ENCODE measurements at regions not wholly inside any gene's neighbourhood (a gene's known extent, or its start where the extent isn't known, plus 50 kb on each side); places are given as distances from the start of the nearest gene placed in this dataset.

GRCh38 chr9:82552784-82553183 is 510.2 kb downstream of the RASEF start:
- no peak for DNase-seq (ENCODE audit: low read depth)

GRCh38 chr9:82553654-82554366 is 509.1 kb downstream of the RASEF start:
- DNase-seq (ENCODE audit: low read depth), result no peak

GRCh38 chr9:82554381-82554780 is 508.6 kb downstream of the RASEF start:
- no peak for DNase-seq (ENCODE audit: low read depth)

DNA sequence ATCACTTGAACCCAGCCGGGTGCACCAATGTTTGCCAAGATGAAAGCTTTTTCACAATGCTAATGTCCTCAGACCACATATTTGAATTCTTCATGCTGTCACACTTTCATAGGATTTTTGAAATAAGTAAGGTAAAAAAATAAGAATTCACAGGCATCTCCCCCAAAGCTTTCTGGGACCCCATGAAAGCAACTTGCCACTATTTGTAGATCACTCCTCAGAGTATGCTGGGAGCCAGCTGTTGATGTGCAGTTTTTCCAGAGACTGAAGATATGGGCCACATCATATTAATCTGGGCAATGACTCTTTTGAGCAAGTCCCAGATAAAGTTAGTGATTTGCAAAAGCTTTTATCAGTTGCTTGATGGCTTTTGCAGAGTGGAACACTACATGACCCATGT is 507.9 kb downstream of the RASEF start:
- no peak for DNase-seq (ENCODE audit: low read depth)

- DNase-seq (ENCODE audit: low read depth), result no peak
Observed at GRCh38 chr9:82555431-82556051, 507.4 kb downstream of the RASEF start.

GRCh38 chr9:82558346-82558745 is 504.6 kb downstream of the RASEF start:
- no peak for DNase-seq (ENCODE audit: low read depth)

DNA sequence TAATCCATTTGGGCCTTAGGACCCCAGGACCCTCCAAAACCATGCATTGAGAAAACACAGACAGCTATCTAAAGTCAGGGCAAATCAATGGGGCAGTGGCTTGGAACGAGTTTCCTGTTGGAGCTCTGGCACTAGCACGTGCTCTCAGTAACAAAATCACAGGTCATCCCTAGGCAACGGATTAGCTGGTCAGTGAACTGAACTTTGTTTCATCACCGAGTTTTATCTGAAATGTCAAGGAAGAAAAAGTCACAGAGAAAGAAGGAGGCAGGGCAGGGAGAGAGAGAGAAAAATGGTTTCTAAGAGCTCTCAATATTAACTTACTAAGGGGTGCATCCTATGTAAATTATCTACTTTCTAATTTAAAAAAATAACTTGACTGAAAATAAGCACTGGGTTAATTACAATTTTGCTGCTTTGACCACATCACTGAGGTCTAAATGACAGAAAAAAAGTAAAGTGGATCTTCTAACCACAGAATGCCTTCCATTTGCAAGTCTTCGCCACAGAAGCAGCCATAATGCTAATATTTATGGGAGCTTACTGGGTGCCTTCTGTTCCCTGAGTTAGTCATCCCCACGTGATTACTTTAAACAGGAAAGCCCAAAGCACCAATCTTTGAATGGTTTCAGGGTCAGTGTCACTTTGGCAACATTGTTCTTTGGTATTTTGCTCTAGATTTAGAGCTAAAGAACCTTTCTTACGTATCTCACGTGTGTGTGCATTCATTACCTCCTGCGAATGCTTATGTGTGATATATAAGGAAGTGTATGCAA is 503.9 kb downstream of the RASEF start:
- no peak for DNase-seq (ENCODE audit: low read depth)

GRCh38 chr9:82560036-82560435 is 502.9 kb downstream of the RASEF start:
- no peak for DNase-seq (ENCODE audit: low read depth)

DNA sequence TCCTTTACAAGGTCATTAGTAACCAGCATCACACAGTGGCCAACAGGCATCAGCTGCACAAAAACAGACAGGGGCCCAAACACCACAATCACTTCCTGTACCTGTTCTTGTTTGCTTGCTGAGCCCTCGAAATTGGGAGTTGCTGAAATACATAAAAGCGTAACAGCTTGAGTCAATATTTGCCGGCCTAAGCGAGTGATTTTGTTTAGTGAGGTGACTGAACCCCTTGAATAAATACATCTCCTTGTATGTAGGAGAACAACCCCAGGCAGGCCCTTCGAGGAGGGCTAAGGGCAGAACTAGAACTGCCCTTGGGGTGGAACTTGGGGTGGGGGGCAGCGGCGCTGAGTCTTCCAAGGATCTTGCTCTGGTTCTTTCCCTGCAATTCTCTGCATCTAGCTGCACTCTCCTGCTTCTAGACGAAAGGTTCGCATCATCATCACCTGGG is 502.5 kb downstream of the RASEF start:
- no peak for DNase-seq (ENCODE audit: low read depth)

GRCh38 chr9:82563094-82563493 is 499.8 kb downstream of the RASEF start:
- no peak for DNase-seq (ENCODE audit: low read depth)

GRCh38 chr9:82563841-82564240 is 499.1 kb downstream of the RASEF start:
- DNase-seq (ENCODE audit: low read depth), result no peak

DNA sequence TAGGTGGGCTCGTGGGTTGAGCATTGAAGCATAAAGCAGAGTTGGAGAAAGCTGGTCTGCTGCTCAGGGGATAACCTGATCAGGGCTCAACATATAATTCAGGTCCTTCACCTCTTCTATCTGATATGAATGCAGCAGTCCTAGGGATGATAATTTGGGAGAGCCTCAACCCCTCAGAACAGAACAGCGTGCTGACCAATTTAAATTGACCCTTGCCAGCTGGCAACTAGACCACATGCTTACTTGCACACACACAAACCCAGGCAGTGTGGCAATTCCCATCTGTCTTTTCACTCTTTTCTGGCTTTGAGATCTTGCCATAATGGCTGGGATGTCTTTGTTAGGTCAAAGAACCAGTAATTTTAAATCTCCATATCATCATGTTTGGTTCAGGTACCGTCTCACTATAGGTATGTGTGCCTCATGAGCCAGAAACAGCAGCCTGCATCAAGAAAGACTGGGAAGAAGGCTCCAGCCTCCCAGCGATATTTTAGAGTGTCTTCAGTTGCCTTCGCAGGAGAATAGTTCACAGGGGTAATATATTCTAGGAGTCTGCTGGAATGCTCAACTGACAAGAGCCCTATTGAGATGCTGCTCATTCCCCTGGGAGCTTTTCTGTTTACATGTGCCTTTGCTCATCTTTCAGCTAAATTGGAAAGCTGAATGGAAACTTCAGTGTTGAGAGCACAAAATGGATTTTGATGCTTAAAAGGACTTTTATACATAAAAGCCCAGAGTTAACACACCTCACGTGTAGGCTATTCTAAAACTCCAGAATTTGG is 497.6 kb downstream of the RASEF start:
- DNase-seq (ENCODE audit: low read depth), result peak; percentile 21

DNA sequence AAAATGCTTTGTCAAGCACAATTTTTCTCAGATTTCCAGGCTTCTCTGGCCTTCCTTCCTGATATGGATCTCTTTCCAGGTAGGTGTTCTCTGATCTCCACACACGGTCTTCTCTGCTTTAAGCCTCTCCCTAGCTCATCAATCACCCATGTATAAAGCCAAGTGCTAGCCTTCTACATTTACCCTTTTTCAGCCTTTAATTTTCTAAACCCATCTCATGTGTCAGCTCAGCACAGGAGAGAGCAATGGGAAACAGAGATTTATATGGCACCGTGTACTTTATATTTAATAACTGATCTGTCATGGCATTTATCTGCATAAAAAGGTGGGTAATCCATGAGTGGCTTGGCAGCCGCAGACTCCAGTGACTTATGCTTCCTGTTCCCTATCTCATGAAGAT is 495.0 kb downstream of the RASEF start:
- DNase-seq (ENCODE audit: low read depth), result no peak

DNA sequence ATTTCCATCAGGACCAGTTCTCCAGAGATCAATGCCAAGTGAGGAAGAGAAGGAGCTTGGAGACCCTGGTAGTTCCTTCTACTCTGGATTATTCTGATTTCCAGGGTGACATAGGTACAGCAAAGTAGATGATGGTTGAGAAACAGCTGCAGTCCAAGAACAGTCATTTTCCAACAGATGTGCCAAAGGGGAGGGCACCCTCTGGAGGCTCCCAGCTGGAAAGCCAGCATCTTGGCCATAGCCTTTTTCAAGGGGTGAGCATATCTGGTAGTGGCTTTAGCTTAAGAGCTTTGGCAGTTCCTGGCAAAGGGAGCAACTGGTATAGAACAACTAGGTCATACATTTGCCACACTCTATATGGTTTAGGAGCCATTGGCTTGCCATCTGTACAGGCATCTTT is 492.7 kb downstream of the RASEF start:
- peak; percentile 11 for DNase-seq (ENCODE audit: low read depth)

DNA sequence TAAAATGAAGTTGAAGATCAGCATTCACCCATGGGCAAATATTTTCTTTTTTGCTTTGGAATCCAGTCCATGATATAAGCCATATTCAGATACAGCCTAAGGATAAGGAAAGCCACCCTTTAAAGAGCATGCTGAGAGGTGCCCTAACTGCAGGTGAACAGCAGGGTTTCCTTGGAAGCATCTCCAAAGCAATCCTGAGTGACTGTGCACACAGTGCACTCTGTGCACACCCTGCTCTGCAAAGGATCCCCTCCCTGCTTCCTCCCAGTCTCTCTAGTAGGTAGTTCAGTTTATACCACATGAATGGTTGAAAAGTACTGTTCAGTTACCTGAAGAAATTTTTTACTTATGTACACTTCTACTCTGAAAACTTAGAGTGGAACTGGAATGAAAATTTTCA is 491.4 kb downstream of the RASEF start:
- no peak for DNase-seq (ENCODE audit: low read depth)

DNA sequence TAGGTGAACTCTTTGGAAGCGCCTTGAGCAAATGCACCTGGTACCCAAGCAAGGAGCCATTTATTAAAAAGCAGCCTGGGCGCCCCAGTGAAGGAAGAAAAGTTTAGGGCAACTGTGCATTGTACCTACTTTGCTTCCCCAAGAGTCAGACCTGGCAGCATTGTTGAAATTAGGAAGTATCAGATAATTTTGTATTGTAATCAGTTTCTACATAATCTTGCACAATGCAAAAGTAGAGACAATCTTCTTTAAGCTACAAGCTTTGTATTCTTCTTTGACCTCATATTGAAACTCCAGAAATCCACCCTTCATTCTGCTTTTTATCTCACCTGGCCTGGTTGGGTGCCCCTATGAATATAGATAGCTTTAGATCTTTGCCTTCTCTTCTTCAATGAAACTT is 490.8 kb downstream of the RASEF start:
- no peak for DNase-seq (ENCODE audit: low read depth)

- no peak for DNase-seq (ENCODE audit: low read depth)
Observed at GRCh38 chr9:82574911-82575310, 488.0 kb downstream of the RASEF start.

DNA sequence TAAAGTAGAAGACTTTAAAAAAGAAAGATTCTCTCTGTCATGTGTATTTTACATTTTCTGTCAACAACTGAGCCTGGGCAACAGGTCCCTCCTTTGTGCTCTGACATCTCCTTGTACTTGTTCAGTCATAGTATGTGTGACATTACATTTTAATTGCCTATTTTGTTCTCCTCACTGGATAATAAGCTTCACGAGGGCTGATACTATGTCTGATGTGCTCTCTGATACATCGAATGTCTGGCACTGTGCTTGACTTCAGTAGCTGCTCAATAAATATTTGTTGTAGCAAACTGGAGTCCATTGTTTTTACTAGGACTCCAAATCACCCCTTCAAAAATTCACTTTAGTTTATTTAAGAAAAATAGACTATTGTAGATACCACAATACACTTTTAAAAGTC is 482.0 kb downstream of the RASEF start:
- DNase-seq (ENCODE audit: low read depth), result no peak

DNA sequence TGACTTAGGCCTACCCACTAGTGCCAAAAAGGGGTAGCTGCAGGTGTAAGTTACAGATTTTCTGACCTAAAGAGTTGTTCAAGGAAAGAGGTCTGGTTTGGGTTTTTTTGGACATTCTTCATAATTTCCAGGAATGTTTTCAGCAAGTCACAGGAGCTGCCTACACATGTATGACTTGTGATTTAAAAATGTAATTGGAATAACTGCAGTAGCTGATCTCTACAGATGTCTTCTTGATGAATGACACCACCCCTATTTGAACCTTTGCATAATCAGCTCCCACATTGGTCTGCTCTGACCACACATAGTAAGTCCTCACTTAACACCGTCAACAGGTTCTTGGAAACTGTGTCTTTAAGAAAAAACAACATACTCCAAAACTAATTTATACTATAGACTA is 481.4 kb downstream of the RASEF start:
- no peak for DNase-seq (ENCODE audit: low read depth)

- DNase-seq (ENCODE audit: low read depth), result no peak
Observed at GRCh38 chr9:82581935-82582334, 481.0 kb downstream of the RASEF start.

DNA sequence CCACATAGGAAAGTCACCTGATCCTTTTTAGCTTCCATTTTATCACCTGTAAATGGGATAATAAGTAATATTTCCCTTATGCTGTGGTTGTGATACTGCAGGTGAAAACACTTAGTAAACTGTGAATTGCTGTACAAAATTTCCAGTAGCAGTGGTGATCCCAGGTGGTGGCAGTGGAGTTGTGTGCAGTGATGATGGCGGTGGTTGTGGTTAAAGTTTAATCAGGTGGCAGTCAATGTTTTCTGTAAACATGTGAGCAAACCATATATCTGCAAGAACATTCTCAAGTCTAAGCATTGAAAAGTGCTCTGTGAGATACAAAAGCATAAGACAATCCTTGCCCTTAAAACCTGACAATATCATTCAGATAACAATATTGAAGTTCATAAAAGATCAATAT is 480.2 kb downstream of the RASEF start:
- no peak for DNase-seq (ENCODE audit: low read depth)

DNA sequence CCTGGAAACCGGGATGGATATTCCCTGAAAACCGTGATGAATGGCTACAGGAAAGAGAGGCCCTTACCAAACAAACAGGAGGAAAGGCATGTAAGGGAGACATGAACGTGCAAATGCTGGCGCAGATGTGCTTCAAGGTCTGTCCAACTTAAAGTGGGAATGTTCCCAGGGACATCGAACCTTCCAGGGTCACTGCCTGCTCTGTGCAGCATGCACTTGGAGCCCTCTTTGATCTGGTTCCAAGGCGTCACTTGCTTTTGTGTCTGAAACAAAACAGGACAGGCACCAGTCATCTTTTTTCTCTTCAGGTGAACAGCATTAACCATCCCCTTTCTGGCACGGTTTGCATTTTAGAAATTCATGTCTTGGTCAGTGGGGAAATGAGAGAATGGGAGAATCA is 479.4 kb downstream of the RASEF start:
- DNase-seq (ENCODE audit: low read depth), result no peak

Data from fibroblast of gingiva (primary cell).